DMS153 treated with DMSO at 0.1 percent for 48 hours (cell line): ENCODE measurements at regions not wholly inside any gene's neighbourhood (a gene's known extent, or its start where the extent isn't known, plus 50 kb on each side); places are given as distances from the start of the nearest gene placed in this dataset.
"Not testable (repeated sequence)": the region's sequence is repeated elsewhere in the genome, so short reads cannot be mapped to it uniquely, and the experiment has no call there.

Experiments
- DNase-seq: peaks from one replicate; lab custom pipeline; 2025; ENCODE audit not compliant: unreplicated experiment; lab: John Stamatoyannopoulos, UW

- no peak for DNase-seq
Observed at GRCh38 chr5:61215996-61216395, 53.7 kb upstream of the SMIM15 start.

DNA sequence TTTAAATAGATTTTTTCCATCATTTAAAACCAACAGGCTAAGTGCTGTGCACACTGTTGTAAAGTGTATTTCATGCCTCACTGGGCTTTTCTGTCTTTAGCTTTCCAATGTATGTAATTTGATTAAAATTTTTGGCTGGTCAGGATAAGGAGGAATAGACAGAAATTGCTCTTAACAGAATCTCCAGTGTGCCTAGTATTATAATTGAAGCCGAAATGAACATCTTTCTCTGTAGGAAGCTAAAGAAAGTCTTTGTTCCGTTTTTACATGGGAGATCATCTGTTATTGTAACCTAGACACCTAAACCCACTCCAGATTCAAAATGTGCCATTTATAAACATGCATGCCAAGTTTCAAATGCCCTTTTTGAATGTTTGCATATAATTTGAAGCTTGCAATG lies 54.5 kb upstream of the SMIM15 start:
- DNase-seq, result no peak

DNA sequence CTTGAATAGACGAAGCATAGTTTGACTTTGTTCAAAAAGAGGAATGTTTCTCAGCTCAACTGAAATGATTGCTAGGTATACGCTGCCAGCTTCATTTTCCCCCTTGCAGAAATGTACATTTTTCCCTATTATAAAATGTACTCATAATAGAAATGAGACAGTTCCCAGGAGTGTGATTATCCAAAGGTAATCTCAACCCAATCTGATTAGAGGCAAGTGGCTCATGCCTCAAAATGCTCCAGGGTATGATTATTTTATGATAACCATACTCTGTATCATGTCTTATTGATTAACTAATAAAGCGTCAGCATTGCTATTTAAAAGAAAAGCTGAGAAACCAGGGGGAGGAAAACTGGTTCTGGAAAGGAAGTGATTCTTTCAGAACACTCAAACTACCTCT lies 54.9 kb upstream of the SMIM15 start:
- DNase-seq, result no peak

DNA sequence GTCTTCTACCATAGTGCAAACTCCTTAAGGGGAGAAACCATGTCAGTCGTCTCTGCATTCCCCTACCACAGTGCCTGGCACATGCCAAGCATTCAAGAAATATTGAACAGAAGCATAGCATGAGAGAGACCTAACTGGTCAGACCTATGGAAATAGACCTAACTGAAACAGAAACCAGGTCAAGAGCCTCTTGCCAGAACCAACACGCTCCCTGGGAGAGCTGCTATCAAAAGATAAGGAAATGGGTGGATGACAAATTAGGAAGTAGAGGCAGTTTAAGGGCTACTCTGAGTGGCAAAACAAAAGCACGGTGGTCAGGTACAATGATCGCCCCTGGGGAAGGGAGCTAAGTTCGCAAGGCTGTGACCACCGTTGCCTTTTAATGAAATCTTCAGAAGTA lies 66.0 kb upstream of the SMIM15 start:
- DNase-seq, result no peak

DNA sequence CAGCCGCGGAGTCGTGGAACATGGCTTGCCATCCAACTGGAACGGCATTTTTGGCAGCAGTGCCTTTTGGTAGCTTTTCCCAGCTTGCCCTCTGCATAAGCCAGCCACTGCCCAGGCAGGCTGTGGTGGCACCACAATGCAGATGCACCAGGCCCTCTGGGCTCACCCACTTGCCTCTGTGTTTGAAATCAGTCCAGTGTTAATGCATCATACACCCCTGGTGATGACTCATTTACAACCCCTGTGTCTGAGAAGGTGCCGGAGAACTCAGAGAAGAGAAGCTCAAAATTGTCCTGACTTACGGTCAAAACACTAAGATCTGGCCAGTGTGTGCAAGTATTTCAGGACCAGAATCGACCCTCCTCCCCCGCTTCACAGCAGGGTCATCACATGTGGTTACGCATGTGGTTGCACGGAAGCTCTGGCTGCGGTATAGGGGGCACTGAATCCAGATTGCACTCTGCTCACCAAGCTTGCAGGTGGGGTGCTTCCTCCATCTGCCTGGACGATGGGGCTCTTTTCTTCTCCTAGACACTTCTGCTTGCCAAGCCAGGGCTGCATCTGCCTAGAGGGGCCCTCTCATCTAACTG lies 66.5 kb upstream of the SMIM15 start:
- no peak for DNase-seq

GRCh38 chr5:61229416-61229815 lies 67.1 kb upstream of the SMIM15 start:
- DNase-seq, result no peak

GRCh38 chr5:61230492-61230891 lies 68.2 kb upstream of the SMIM15 start:
- no peak for DNase-seq

GRCh38 chr5:61231813-61232212 lies 69.5 kb upstream of the SMIM15 start:
- no peak for DNase-seq

GRCh38 chr5:61232490-61233050 lies 70.3 kb upstream of the SMIM15 start:
- DNase-seq, result no peak

GRCh38 chr5:61234019-61234418 lies 71.8 kb upstream of the SMIM15 start:
- no peak for DNase-seq

GRCh38 chr5:61236715-61237114 lies 74.4 kb upstream of the SMIM15 start:
- DNase-seq, result not testable (repeated sequence)

DNA sequence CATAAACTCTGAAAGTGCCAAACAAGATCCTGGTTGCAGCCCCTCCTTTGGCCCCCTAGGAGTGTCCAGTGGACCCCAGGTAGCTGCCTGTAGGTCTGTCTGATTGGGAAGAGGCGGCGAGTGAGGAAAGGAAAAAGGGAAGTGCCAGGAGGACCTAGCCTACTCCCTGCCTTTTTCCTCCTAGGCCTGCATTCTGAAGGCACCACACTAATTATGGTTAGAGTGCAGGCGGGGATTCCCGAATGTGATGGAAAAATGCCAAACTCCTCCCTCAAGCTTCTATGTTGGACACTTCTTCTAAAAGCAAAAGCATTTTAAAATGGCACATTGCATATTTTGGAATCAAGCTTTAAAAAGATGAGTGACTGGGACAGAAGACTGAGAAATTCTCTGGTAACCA lies 83.2 kb upstream of the SMIM15 start:
- DNase-seq, result no peak

- no peak for DNase-seq
Observed at GRCh38 chr5:61245936-61246335, 83.7 kb upstream of the SMIM15 start.

DNA sequence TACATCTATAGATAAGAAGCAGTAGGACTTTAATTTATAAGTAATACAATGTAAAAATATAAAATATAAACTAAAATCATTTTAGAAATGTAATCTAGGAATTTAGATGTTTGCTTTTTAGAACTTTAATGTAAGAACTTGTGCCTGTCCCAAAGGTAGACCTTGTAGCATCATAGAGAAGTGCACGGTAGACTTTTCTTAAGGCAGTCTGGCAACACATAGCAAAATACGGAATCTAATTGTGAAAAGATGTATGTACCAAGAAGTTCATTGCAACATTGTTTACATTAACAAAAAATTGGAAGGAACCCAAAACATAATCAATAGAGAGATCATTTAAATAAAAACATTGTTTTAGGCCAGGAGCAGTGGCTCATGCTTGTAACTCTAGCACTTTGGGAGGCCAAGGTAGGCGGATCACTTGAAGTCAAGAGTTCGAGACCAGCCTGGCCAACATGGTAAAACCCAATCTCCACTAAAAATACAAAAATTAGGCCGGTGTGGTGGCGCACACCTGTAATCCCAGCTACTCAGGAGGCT lies 84.6 kb upstream of the SMIM15 start:
- DNase-seq, result no peak

DNA sequence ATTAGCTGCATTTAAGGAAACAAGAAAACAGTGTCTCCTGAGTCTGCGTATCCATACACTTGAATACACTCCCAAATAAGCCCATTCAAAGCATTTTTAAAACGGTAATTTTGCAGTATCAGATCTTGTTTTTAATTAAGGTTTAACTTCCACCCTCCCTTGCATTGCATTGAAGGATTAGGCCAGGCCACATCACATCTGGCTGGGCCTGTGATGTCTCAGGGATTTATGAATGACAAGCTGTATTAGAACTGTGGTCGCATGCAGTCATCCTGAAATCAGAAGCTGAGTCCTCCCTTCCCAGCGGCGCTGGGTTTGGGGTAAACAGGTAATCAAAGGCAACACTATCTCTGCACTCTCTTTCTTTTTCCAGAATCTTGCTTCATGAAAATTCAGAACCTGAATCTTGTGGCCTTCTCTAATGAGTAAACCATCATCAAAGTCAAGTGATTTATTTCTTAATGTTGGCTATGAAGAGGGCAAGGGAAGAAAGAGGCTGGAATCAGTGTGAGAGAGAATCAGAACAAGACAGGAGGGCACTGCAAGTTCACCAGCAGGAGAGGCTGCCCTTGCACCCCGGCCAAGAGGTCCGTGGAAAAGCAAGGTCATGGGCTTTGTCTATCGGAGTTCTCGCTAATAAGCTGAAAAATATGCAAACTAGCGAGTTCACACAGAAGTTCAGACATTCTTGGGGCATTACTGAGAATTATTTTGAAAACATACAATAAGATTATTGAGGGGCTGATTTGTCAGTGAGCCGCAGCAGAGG lies 80.0 kb upstream of the ZSWIM6 start:
- no peak for DNase-seq

GRCh38 chr5:61252643-61252925 lies 79.5 kb upstream of the ZSWIM6 start:
- DNase-seq, result no peak

DNA sequence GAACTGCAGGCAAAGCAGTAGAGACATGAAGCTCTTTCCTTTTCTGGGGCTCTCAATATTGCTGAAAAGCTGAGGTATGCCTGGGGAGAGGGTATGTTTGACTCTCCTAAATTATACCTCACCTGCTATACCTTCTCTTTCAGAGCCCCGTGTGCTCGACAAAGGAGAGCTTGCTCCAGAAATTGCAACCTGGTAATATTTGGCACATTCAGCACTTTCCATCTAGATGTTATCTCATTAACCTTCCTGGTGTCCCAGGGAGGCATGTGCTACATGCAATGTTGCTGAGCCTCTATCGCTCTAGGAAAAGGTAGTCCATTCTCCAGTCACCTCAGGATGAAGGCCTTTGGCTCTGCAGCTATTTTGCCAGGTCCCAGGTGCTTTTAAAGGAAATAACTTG lies 78.5 kb upstream of the ZSWIM6 start:
- DNase-seq, result no peak

- no peak for DNase-seq
Observed at GRCh38 chr5:61254969-61255555, 77.0 kb upstream of the ZSWIM6 start.

- no peak for DNase-seq
Observed at GRCh38 chr5:61256474-61256873, 75.6 kb upstream of the ZSWIM6 start.

DNA sequence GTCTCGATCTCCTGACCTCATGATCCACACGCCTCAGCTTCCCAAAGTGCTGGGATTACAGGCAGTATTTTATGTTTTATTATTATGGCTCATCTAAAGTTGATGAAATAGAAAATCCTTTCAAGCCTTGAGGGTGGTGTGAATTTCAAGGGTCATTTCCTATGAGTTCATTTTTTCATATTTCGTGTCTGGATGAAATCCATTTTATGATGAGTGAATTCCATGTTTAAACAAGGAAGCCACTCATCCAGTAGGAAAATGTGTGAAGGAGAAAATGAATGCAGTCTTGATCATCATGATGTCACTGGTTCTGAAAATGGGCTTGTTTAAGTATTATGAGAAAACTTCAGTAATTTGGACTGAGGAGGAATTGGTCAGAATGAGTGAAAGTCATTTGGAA lies 74.6 kb upstream of the ZSWIM6 start:
- DNase-seq, result no peak

GRCh38 chr5:61261136-61261535 lies 70.9 kb upstream of the ZSWIM6 start:
- DNase-seq, result no peak

DNA sequence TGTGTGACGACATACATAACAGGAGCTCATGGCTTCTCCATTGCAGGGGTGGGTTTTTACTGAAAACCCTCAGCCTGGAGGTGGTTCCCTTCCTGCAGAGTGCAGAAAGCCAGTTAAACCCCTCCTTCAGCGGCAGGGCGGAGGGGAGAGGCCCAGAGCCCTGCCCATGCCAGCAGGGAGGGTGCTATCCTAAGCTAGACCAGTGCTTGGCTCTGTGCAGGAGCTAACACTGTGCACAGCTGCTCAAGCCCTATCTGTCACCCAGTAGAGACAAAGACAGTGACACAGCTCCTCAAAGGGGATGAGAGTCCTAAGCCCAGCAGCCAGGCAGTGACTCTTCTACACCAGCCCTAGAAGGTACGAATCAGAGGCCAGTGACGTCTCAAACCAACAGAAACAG lies 70.0 kb upstream of the ZSWIM6 start:
- no peak for DNase-seq
